Stimulated activated CD8-positive, alpha-beta memory T cell treated with anti-CD3 and anti-CD28 coated beads, Interleukin-15, amount 100 ng/mL, for 48 hours (primary cell): ENCODE measurements at regions not wholly inside any gene's neighbourhood (a gene's known extent, or its start where the extent isn't known, plus 50 kb on each side); places are given as distances from the start of the nearest gene placed in this dataset.

Experiments used
- DNase-seq, 2 donors: peaks; one replicate each; pipeline ENCODE4 v3.0.0-alpha.2; 2020; ENCODE audit warnings: low read depth in 2 of 2

DNA sequence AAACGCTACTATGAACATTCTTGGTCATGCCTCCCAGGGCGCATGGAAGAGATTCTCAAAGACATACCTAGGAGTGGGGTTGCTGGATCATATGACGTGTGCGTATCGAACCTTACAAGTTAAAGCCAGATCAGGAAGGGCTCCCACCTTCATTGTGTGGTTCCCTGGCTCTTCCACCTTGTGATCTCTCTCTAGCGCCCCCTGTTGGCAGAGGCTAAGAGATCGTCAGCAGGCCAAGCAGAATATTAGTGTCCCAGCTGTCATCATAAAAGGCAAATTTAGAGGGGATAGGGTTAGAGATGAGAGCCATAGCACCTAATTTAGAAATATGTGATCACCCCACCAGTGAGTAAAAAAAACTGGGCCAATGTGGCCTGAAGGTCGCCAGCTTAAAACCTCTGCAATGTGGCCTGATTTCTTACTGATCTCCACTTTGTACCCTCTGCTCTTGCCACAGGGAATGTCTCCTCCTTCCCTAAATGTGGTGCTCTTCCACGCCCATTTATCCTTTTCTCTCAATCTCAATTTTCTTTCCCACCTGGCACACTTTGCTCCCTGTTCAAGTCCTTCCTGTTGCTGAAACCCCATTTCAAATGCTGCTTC, 91.7 kb upstream of the SHB start:
- DNase-seq: peak; percentile 15 to 25

DNA sequence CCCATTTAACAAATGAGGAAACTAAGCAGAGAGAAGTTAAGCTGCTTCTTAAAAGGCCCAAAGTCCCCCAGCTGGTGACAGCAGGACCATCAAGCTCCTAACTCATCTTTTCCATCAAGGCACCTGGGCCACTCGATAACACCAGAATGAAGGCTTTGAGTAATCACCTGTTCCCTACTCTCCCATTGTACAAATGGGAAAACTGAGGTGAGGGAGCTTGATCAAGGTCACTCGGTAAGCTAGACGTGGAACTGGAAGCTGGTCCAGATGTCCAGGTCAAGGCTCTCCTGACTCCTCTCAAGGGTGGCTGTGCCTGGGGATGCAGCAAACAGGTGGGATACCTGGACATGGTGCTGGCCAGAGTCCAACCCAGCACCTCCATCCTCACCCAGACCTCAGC, 90.6 kb upstream of the SHB start:
- no peak for DNase-seq

DNA sequence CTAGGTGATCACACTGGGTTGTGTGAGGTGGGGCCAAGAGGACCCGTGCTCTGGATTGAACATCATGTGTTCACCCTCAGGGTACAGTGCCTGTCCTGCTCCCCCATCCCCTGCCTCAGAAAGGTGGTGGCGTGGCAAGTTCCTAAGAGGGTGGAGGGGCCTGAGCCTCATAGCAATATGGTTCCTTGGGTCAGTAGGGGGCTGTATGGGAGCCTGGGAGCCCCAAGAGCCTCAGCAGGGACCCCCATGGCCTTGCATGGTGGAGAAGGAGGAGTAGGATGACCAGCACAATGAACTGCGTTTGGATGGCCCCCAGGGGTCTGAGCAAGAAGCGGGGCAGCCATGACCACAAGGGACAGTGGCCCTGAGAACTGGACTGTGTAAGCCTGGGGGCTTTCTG, 89.6 kb upstream of the SHB start:
- no peak for DNase-seq

DNA sequence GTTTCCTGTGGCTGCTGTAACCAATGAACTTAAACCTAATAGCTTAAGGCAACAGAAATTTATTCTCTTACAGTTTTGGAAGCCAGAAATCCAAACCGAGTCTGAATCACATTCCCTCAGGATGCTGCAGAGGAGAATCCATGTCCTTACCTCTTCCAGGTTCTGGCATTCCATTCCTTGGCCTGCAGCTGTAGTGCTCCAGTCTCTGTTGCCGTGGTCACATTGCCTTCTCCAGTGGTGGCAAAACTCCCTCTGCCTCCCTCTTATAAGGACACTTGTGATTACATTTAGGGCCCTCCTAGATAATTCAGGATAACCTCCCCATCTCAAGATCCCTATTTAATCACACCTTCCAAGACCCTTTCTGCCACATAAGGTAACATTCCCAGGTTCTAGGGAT, 88.7 kb upstream of the SHB start:
- DNase-seq: no peak

DNA sequence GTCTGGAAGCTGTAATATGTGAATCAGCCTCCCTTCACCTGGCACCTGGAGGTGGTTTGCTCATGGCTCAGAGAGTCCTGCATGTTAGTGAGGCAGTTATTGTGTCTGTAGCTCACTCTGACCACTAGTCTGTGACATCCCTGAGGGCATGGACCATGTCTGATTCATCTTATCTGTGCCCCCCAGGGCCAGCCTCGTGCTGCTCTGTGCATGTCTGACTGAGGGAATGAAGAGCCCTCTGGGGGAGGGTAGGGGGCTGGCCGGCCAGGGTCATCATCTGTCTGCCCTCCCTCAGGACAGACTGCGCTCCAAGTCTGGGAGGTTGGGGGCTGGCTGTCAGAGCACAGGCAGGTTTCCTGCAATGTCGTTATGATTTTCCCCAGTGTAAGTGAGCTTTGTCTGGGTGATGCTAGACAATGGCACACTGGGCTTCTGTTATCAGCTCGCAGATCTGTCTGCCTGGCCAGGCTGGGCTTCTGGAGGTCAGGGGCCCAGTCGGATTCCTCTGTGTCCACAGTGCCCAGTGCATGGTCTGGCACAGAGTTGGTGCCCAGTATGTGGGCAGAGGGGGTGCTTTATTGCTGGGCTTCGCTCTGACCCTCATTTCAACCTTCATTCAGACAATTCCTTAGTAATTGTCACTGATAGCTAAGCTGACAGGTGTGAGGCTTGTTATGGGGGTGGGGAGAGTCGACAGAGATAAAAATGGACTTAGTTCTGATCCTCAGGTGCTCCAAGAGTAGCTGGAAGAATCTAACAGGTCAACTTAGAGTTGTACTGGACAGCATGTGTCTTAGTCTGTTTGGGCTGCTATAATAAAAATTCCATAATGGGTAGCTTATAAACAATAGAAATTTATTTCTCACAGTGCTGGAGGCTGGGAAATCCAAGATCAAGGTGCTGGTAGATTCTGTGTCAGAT, 85.7 kb upstream of the SHB start:
- DNase-seq: no peak

DNA sequence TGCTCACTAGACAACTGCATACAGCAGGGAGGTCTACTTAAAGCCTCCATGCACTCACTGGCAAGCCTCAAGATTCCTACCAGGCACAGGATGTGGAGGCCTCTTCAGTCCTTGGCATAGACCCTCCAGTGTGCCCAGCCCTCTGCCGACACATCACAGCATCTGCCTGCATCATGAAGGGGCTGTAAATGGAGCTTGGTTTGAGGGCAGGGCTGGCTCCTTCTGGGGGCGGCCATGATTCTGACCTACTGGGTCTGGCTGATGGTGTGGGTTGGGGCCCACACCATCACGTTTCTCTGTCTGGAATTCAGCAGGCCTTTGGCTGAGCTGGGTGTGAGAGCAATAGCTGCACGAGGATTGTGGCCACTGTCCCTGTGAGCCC, 84.9 kb upstream of the SHB start:
- no peak for DNase-seq

DNA sequence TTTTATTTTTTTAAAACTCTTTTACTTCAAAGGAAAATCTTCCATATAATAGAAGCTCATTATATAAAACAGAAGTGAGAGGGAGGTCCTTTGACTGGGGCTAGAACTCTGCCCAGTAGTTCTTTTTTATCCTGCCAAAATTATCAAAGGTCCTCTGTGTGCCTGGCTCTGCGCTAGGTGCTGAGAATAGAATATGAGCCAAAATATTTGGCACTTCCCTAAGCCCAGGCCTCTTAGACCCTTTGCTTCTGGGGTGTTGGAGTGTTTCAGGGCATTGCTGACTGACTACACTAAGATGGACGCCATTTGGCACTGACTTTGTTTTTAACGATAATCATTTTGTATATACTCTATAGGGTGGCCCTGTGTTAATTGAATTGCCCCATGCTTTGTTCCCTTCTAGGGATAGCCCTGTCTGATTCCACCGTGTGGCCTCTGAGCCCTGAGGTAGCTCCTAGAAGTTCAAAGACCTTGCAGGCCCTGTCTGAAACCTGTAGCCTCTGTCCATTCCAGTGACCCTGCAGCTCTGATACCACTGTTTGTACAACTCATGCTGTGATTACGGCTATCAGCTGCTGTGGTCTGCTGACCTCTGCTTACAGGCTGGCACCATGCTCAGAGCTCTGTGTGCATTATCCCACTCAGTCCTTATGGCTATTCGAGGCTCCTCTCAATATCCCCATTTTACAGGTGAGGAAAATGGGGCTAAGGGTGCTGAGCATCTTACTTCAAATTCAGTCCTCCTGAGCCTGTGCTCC, 84.3 kb upstream of the SHB start:
- no peak for DNase-seq

DNA sequence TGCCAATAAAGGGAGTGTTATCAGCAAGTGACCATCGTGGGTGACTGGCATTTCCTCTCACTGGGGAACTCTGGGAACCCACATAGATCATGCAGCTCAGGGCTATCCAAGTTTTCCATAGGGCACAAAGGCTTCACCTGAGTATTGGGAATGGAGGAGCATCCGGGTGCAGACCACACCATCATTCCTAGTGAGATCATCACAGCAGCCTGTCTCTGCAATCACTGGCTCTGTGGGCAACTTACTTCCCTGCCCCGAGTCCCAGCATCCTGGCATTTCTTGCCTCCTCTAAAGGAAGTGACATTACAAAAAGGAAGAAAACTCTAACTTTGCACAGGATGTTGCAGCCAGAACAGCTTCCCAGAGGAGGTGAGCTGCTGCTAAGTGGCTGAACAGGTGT, 80.6 kb upstream of the SHB start:
- DNase-seq: no peak

DNA sequence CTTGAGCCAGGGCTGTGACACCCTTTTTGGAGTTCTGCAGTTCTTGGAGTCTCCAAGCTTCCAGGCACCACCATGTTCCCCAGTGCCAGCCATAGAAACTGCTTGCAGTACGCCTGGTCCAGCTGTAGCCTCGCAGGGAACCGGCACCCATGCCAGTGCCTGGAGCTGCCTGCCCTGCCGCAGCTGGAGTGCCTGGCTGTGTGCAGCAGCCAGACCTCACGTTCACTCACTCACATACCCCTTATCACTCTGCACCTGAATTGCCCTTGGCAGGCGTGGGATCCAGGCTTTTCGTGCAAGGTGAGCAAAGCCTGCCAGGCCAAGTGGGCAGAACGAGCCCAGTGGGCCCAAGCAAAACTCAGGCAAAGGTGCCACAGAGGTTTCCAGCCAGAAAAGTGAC, 77.8 kb upstream of the SHB start:
- no peak for DNase-seq

DNA sequence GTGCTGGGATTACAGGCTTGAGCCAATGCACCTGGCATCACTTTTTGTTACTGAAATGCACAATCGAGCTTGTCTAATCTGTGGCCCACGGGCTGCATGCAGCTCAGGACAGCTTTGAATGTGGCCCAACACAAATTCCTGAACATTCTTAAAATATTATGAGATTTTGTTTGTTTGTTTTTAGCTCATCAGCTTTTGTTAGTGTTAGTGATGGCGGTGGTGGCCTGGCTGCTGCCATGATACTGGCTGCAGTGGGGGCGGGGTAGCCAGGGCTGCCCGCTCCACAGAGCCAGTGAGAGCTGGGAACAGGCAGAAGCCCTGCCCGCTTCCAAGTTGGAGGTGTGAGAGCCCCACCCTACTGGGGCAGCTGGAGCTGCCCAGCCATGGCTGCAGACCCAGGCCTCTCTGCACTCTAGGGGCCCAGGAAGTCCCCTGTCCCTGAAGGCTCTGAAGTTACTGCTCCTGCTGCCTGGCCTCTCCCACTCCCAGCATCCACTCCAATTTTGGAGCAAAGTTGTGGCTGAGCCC, 76.6 kb upstream of the SHB start:
- DNase-seq: no peak

DNA sequence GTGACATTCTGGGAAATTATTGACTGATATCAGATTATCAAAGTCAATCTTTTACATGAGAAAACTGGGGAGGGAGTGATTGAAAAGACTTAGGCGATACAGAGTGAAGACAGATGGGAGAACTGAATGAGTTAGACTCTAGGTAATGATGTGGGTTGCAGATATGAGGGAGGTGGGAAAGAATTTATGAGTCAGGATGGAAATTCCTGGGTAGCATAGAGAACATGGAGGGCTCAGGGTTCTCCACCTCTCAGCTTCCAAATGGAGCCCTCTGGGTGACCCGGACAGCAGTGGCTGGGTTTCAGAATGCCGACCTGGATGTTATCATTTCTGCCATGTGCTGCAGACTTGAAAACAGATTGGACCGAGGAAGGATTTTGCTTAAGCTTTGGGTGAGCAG, 75.4 kb upstream of the SHB start:
- no peak for DNase-seq

DNA sequence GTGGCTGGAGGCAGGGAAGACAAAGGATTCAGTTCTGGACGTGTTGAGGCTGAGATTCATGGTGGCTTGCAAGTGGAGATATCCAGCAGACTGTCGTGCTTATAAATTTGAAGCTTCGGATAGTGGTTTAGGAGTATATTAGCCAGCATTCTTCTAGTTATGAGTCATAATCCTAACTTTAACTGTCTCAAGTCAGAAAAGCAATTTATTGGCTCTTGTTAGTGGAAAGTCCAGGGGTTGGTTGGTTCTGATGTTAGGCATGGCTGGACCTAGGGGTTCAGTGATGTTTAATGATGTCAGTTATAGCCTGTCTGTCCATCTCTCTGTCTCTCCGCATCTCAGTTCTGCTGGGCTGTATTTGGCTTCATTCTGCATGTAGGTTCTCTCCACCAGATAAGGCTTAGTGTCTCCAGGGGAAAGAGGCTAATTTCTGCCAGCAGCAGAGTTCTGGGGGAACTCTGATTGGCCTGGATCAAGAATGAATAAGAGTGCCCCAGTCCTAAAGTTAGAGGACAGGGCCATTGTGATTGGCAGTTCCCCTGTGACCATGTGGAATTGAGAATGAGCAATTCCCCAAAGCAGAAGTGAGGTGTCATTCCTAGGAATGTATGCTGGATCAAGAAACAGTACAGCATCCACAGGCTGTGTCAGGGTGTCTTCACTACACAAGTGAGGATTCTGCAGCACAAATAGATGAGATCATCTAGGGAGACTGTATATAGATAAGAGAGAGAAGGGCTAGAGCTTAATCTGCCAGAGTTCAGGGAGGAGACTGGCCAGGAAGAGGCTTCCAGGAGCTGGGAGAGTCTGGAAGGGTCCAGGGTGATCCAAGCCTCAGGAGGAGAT, 72.9 kb upstream of the SHB start:
- DNase-seq: no peak

DNA sequence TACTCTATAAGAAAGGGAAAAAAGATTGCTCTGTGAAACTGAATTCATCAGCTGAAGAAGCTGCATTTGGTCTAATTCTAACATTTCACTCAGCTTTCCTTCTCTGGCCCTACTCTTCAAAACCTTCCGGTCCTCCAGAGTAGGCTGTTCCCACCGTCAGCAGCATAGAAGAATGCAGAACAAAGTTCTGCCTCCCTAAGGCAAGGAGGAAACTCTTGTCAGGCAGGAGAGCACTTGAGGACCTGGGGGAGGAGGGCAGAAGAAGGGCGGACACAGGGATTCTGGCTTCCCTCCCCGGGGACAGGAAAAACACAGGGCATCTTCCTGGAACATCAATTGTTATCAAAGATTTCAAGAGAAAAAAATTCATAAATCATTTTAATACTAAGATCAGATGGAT, 69.2 kb upstream of the SHB start:
- no peak for DNase-seq

DNA sequence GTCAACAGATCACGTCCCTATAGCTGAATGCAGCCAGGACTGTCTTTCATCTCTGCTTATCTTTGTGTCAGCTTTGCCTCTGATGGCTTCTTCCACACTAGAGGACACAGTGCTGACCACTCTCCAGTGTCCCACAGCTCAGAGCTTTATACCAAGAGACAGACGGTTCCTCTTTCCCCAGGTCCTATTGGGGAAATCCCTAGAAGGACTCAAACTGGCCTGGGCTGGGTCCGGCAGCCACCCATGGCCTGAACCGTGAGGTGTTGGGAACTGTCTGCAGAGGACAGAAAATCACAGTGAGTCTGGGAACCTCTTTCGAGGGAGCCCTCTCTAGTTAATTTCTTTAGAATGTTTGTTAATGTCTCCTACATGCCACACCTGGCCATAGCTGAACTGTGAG, 68.3 kb upstream of the SHB start:
- no peak for DNase-seq

DNA sequence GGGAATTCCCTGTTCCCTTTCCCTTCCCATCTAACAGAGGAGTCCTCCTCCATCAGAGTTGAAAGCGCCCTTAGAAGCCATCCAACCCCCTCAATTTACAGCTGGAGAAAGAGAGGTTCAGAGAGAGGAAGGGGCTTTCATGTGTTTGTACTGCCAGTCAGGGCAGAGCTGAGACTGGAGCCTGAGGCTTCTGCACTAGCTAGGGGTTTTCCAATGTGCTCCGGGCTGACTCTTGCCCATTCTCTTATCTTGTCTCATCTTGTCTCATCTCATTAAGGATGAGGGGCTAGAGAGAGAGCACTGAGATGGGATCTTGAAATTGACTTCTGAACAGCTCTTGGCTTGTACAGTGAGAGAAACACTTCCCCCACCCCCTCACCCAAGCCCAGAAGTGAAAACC, 67.4 kb upstream of the SHB start:
- no peak for DNase-seq

DNA sequence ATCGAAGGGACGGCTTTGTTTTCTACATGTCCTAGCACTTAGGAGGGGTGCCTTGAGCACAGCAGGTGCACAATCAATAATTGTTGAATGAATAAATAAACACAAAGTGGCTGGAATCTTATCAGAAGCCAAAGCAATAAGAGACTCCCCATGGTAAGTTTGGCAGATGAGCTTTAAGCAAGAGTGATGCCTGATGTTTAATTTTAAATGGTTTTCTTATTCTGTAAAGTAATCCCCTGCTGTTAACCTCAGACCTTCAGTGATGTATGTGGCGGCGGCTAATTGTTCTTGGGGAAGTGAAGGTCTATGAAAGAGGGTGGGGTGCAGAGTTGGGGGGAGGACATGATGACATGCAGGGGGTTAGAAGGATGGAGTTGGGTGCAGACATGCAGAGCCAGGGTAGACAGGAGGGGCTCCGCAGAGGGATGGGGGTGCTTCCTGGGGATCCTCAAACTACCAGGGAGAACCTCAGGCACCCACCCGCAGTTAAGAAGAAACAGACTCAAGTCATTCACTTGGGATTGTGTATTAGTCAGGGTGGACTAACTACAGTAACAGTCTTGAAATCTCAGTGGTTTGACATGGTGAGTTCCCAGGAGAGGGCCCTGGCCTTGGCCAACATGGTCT, 65.7 kb upstream of the SHB start:
- no peak for DNase-seq

DNA sequence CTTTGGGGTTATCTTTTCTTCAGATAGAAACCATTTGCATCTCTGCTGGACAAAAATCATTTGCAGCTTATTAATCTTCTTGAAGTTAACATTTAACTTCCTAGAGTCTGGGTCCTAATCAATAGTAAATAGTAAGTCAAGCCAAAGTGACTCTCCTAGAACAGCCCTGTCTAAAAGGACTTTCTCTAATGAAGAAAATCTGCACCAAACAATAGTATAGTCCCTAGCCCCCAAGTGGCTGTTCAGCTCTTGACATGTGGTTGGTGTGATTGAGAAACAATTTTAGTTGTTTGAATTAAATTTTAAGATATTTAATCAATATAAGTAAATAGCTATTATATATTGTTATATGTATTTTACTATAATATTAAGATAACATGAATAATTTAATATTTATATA, 64.6 kb upstream of the SHB start:
- no peak for DNase-seq

DNA sequence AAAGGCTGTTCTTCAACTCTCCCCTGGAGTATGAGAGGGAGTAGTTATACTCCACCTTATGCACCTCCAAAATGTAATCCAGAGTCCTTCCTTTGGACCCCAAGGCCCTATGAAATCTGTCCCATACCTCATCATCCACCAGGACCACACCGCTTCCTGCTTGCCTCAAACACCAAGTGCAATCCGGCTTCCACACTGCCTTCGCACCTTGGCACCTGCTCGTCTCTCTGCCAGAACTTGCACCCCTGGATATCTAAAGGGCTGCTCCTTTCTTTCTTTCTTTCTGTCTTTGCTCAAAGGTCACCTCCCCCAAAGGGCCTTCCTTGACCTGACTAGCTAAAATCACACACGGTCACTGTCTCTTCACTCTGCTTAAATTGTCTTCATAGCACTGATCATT, 63.9 kb upstream of the SHB start:
- no peak for DNase-seq

DNA sequence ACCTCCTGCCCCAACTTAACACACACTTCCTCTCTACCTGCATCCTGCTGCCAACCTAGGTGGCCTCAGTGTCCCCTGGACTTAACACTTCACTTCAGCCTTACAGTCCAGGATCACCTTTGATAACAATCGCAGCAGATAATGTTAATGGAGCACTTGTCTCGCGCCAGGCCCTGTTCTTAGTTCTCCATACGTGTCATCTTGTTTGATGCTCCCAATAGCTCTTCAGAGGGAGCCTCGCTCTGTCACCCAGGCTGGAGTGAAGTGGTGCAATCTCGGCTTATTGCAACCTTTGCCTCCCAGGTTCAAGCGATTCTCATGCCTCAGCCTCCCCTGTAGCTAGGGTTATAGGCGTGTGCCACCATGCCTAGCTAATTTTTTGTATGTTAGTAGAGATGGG, 62.7 kb upstream of the SHB start:
- no peak for DNase-seq

DNA sequence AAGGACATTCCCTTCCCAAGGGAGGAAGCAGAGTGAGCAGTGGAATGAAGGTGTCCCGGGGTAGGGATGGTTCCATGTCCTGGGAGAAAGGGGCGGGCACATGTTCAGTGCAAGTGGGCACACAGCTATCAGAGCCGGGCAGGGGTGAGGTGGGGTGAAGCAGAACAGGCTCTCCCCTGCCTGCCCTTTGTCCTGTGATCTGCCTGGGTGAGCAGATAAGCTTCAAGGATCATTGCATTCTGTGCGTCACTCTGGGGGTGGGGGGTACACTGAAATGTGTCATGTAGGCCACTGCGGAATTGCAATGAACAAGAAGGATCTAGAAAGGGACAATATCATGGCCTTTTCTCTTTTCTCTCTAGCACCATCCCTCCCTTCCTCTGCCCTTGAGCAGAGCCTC, 61.7 kb upstream of the SHB start:
- DNase-seq: no peak

DNA sequence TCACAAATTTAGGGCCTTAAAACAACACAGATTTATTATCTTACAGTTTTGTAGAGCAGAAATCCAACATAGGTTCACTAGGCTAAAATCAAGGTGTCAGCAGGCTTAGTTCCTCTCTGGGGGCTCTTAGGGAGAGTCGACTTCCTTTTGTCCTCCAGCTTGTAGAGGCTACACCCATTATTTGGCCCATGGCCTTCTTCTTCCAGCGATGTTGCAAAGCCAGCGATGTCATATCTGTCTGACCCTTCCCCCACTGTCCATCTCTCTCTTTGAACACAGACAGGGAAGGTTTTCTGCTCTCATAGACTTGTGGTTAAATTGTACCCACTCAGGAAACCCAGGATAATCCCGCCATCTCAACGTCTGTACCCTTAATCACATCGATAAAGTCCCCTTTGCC, 60.3 kb upstream of the SHB start:
- no peak for DNase-seq
